ENCODE measurements at regions not wholly inside any gene's neighbourhood (a gene's known extent, or its start where the extent isn't known, plus 50 kb on each side); places are given as distances from the start of the nearest gene placed in this dataset.
"Not testable (repeated sequence)": the region's sequence is repeated elsewhere in the genome, so short reads cannot be mapped to it uniquely, and the experiment has no call there.

DNA sequence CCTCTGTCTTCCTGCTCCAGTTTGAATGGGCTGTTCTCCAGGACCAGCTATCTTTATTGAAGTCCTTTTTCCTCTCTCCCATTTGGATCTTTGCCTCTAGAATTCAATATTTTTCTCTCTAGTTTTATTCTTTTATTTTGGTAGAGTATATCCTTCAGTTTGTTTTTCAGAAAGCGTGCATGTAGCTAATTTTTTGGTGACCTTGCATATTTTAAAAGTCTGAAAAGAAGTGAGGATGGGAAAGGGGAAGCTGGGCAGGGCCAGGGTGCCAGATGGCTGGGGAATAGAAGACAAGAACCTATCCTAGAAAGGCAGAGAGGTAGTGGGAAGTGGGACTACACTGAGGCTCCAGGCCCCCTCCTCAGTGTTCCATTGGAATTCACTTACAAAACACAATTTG, 95.0 kb upstream of the ZBED5 start:
- no peak overlapping the region for H3K4me3 ChIP-seq (ENCODE audit: low read depth, poor library complexity, severe bottlenecking)
- intact Hi-C loops (cut with DNase I; ENCODE audit: low total_unique reads): no loop called here
- no peak for TF ChIP-seq POLR2A (IDR thresholded peaks at IDR 0.05)
- TF ChIP-seq, protein P1, sequence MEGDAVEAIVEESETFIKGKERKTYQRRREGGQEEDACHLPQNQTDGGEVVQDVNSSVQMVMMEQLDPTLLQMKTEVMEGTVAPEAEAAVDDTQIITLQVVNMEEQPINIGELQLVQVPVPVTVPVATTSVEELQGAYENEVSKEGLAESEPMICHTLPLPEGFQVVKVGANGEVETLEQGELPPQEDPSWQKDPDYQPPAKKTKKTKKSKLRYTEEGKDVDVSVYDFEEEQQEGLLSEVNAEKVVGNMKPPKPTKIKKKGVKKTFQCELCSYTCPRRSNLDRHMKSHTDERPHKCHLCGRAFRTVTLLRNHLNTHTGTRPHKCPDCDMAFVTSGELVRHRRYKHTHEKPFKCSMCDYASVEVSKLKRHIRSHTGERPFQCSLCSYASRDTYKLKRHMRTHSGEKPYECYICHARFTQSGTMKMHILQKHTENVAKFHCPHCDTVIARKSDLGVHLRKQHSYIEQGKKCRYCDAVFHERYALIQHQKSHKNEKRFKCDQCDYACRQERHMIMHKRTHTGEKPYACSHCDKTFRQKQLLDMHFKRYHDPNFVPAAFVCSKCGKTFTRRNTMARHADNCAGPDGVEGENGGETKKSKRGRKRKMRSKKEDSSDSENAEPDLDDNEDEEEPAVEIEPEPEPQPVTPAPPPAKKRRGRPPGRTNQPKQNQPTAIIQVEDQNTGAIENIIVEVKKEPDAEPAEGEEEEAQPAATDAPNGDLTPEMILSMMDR (IDR thresholded peaks at IDR 0.05): no peak
- WGBS, 2 donors: 0 to 61% methylated on average over 1 of the region's 1 CpG
- DNase-seq (ENCODE audit: low spot score in 2 of 2): no peak

DNA sequence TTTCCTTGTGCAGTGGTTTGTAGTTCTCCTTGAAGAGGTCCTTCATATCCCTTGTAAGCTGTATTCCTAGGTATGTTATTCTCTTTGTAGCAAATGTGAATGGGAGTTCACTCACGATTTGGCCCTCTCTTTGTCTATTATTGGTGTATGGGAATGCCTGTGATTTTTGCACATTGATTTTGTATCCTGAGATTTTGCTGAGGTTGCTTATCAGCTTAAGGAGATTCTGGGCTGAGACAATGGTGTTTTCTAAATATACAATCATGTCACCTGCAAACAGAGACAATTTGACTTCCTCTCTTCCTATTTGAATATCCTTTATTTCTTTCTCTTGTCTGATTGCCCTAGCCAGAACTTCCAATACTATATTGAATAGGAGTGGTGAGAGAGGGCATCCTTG, 90.1 kb upstream of the ZBED5 start:
- WGBS, 2 donors: 88 to 91% methylated on average over 1 of the region's 1 CpG

DNA sequence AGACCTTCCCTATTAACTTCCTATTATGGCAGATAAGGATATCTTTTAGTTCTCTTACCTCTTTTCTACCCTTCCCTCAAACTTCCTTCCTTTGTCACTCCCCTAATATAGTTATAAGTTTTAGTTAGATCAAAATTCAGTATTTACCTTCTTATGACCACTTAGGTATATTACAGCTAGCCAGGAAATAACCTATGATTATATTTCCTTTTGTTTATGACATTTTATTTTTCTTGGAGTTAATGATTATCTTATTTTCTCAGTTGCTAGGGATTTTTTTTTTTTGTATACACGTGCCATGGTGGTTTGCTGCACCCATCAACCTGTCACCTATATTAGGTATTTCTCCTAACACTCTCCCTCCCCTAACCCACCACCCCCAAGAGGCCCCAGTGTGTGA, 88.2 kb upstream of the ZBED5 start:
- no peak for DNase-seq (ENCODE audit: low spot score in 2 of 2)
- TF ChIP-seq, protein P1 (IDR thresholded peaks at IDR 0.05): no peak
- no peak for TF ChIP-seq POLR2A (IDR thresholded peaks at IDR 0.05)
- no peak overlapping the region for H3K4me3 ChIP-seq (ENCODE audit: low read depth, poor library complexity, severe bottlenecking)
- intact Hi-C loops (cut with DNase I; ENCODE audit: low total_unique reads): no loop called here
- 81 to 86% methylated on average over 1 of the region's 1 CpG for WGBS, 2 donors

More for the DNA sequence above, 90.1 kb upstream of the ZBED5 start:
- H3K4me3 ChIP-seq (ENCODE audit: low read depth, poor library complexity, severe bottlenecking); DNase-seq (ENCODE audit: low spot score in 2 of 2); intact Hi-C loops (cut with DNase I; ENCODE audit: low total_unique reads): not testable (repeated sequence)

DNA sequence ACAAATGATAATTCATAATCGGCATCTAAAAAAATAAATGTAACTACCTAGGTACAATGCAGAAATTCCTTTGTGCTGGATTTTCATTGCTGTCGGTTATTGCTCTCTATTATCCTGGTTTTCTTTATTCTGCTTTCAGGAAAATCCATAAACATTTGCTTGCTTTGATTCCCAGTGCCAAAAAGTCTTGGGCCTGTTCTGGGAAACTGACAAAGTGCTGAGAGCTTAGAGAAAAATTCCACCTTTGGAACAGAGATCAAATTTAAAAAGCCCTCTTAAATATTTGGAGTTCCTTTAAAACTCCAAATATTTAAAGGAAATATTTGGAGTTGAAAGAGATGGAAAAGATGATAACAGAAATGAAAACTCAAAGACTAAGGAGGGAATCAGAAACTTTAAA, 87.3 kb upstream of the ZBED5 start:
- no peak for TF ChIP-seq POLR2A (IDR thresholded peaks at IDR 0.05)
- TF ChIP-seq, protein P1 (IDR thresholded peaks at IDR 0.05): no peak
- WGBS, 2 donors: 71 to 72% methylated on average over 2 of the region's 2 CpGs
- H3K4me3 ChIP-seq (ENCODE audit: low read depth, poor library complexity, severe bottlenecking): no peak overlapping the region
- DNase-seq (ENCODE audit: low spot score in 2 of 2): no peak
- intact Hi-C loops (cut with DNase I; ENCODE audit: low total_unique reads): no loop called here

DNA sequence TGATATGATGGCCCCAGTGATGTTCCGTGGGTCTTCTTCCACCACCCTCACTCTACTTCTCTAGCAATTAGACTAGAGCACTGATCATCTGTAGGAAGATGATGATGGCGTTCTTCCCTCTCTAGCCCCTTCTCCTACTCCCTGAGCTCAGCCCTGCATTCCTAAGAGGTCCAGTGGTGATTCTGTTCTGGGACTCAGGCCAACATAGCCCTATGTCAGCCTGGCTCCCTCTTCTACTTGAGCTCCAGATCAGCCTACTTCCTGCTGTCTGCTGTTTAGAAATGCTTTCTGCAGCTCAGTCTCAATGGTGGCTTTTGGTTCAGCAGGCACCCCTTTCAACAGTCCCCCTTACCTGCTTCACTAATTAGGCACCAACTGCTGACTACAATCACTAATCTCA, 86.1 kb upstream of the ZBED5 start:
- intact Hi-C loops (cut with DNase I; ENCODE audit: low total_unique reads): no loop called here
- 88 to 91% methylated on average over 2 of the region's 2 CpGs for WGBS, 2 donors
- DNase-seq (ENCODE audit: low spot score in 2 of 2): no peak
- TF ChIP-seq POLR2A (IDR thresholded peaks at IDR 0.05): no peak
- TF ChIP-seq, protein P1 (IDR thresholded peaks at IDR 0.05): no peak
- H3K4me3 ChIP-seq (ENCODE audit: low read depth, poor library complexity, severe bottlenecking): no peak overlapping the region

DNA sequence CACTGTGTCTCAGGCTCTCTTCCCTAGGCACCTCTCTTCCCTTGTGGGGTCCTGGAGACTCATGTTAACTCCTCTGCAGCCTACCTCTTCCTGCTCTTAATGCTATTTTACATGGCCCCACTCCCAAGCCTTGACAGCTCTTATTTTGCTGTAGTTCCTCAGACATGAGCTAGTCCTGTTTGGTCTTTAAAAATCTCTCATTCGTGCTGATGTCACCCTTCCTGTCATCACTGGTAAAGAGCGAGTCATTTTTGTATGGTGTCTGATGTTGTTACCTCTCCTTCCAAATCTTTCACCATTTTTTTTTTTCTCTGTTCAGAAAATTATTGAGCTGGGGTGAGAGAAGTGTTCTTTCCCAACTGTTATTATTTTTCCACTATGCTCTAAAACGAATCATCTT, 84.8 kb upstream of the ZBED5 start:
- 77% methylated on average over 3 of the region's 3 CpGs for WGBS, 2 donors
- no peak for TF ChIP-seq POLR2A (IDR thresholded peaks at IDR 0.05)
- TF ChIP-seq, protein P1 (IDR thresholded peaks at IDR 0.05): no peak
- no peak overlapping the region for H3K4me3 ChIP-seq (ENCODE audit: low read depth, poor library complexity, severe bottlenecking)
- DNase-seq (ENCODE audit: low spot score in 2 of 2): no peak
- intact Hi-C loops (cut with DNase I; ENCODE audit: low total_unique reads): no loop called here
